ENCODE measurements at regions not wholly inside any gene's neighbourhood (a gene's known extent, or its start where the extent isn't known, plus 50 kb on each side); places are given as distances from the start of the nearest gene placed in this dataset.
"Not testable (repeated sequence)": the region's sequence is repeated elsewhere in the genome, so short reads cannot be mapped to it uniquely, and the experiment has no call there.

GRCh38 chr1:91207691-91208090, 185.9 kb upstream of the ZNF644 start:
- CTCF ChIA-PET, DNase-seq, H3K9me3 Mint-ChIP-seq, H3K36me3 Mint-ChIP-seq, H3K4me1 Mint-ChIP-seq, H3K27me3 Mint-ChIP-seq, H3K4me3 Mint-ChIP-seq, H3K27ac Mint-ChIP-seq: not testable (repeated sequence)

DNA sequence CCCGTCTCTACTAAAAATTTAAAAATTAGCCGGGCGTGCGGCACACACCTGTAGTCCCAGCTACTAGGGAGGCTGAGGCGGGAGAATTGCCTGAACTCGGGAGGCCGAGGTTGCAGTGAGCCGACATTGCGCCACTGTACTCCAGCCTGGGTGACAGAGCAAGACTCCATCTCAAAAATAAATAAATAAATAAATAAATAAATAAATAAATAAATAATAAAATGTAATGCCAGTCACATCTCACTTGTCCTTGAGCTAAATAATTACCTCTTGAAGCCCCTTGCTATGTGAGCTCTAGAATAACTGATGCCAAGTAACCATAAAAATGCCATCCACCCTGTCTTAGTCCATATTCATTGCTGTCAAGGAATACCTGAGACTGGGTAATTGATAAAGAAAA, 182.3 kb upstream of the ZNF644 start:
- H3K4me3 Mint-ChIP-seq, H3K4me1 Mint-ChIP-seq, CTCF ChIA-PET, H3K9me3 Mint-ChIP-seq, H3K27ac Mint-ChIP-seq, H3K36me3 Mint-ChIP-seq, DNase-seq: not testable (repeated sequence)
- H3K27me3 Mint-ChIP-seq: peaks cover 13% of the 10 kb centered on the region

DNA sequence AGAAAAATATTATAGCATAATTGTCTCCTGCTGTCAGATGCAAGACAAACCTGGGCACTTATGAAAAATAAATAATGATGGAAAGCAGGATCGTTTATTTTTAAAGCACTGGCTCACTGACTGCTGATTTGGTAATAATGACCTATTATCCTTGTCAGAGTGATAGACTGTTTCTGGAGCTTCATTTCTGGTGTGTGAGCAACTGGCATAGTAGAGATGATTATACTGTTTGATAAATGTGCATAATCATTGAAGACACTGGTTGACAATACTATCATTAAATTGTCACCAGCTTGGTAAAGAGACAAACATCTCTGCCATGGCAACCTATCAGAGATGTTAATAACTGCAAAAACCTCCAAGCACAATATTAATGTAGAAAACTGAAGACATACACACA, 179.9 kb upstream of the ZNF644 start:
- H3K4me3 Mint-ChIP-seq: no peak overlapping the region
- CTCF ChIA-PET: interaction anchor here (0.7 to 1.9 kb wide), 2 partner anchors 25 to 36 kb away, joined by 3 to 4 read pairs; no protein-coding TSS in a partner anchor
- peaks cover 18% of the 10 kb centered on the region for H3K27me3 Mint-ChIP-seq
- no peak for DNase-seq
- no peaks in the 10 kb centered on the region for H3K4me1 Mint-ChIP-seq
- no peaks in the 10 kb centered on the region for H3K9me3 Mint-ChIP-seq
- H3K36me3 Mint-ChIP-seq: no peaks in the 10 kb centered on the region
- H3K27ac Mint-ChIP-seq: no peak overlapping the region

- no peaks in the 10 kb centered on the region for H3K9me3 Mint-ChIP-seq
- CTCF ChIA-PET: interaction anchor here (0.7 to 1.9 kb wide), 2 partner anchors 25 to 35 kb away, joined by 3 to 4 read pairs; no protein-coding TSS in a partner anchor
These were observed 179.3 kb upstream of the ZNF644 start for GRCh38 chr1:91201176-91201575.

DNA sequence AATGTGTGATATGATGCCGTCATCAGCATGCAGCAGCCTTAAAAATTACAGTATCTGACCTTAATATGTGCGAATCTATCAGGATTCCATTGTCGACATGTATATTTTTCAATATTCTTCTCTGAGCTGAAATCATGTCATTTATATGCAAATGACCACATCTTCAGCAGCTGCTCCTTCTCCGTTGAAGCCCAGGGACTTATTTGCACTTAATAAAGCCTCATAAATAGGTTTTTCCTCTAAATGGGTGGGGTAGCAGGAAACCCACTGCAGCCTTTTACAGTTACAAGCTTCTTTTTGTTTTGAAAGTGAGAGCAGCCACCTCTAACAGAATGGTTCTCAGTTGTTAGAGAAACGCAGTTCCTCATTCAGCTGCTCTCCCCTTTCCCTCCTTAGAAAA, 178.8 kb upstream of the ZNF644 start:
- Mint-ChIP-seq H3K4me1 (no peaks in the 10 kb centered on the region), H3K9me3 (no peaks in the 10 kb centered on the region), H3K27me3 (peaks cover 18% of the 10 kb centered on the region), H3K27ac (no peak overlapping the region), H3K36me3 (no peaks in the 10 kb centered on the region), H3K4me3 (no peak overlapping the region)
- CTCF ChIA-PET: interaction anchor here (0.7 to 1.9 kb wide), 2 partner anchors 24 to 35 kb away, joined by 3 to 4 read pairs; no protein-coding TSS in a partner anchor
- no peak for DNase-seq

More at GRCh38 chr1:91201176-91201575, 179.3 kb upstream of the ZNF644 start:
- DNase-seq: no peak
- Mint-ChIP-seq H3K4me1 (no peaks in the 10 kb centered on the region), H3K27me3 (peaks cover 18% of the 10 kb centered on the region), H3K27ac (no peak overlapping the region), H3K4me3 (no peak overlapping the region), H3K36me3 (no peaks in the 10 kb centered on the region)

GRCh38 chr1:91199988-91200387, 178.2 kb upstream of the ZNF644 start:
- no peak overlapping the region for H3K27ac Mint-ChIP-seq
- H3K9me3 Mint-ChIP-seq: no peaks in the 10 kb centered on the region
- CTCF ChIA-PET: interaction anchor here (0.6 to 1.9 kb wide), 3 partner anchors 24 to 707 kb away, joined by 3 to 5 read pairs (median 4); no protein-coding TSS in a partner anchor
- H3K4me1 Mint-ChIP-seq: no peaks in the 10 kb centered on the region
- H3K36me3 Mint-ChIP-seq: no peaks in the 10 kb centered on the region
- DNase-seq: no peak
- no peak overlapping the region for H3K4me3 Mint-ChIP-seq
- peaks cover 18% of the 10 kb centered on the region for H3K27me3 Mint-ChIP-seq

GRCh38 chr1:91190996-91191395, 169.2 kb upstream of the ZNF644 start:
- no peak for DNase-seq
- peaks cover 5% of the 10 kb centered on the region for H3K27me3 Mint-ChIP-seq
- H3K4me3 Mint-ChIP-seq: no peak overlapping the region
- H3K9me3 Mint-ChIP-seq: no peaks in the 10 kb centered on the region
- H3K4me1 Mint-ChIP-seq: no peaks in the 10 kb centered on the region
- CTCF ChIA-PET: no interaction called here
- no peaks in the 10 kb centered on the region for H3K36me3 Mint-ChIP-seq
- no peak overlapping the region for H3K27ac Mint-ChIP-seq

DNA sequence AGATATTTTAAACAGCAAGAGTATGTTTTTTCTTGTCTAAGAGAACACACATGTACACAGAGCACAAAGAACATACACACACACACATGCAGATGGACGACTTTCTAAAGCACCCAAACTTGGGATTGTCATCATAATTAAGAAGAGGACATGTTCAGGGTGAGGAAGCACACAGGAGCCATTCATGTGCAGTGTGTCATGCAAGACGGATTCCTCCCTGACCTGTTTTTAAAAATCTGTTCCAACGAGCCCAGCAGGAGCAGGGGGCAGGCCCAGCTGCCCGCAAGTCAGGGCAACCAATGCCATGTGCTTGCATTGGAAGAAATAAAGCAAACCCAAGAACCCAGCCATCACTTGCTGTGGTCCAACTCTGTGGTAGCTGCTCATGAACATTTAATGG, 167.3 kb upstream of the ZNF644 start:
- Mint-ChIP-seq H3K36me3 (no peaks in the 10 kb centered on the region), H3K4me1 (no peaks in the 10 kb centered on the region), H3K27ac (no peak overlapping the region), H3K9me3 (no peaks in the 10 kb centered on the region), H3K27me3 (peaks cover 5% of the 10 kb centered on the region), H3K4me3 (no peak overlapping the region)
- CTCF ChIA-PET: interaction anchor here (0.6 kb wide), 1 partner anchor 449 kb away, joined by 3 read pairs; no protein-coding TSS in a partner anchor
- no peak for DNase-seq

- CTCF ChIA-PET, H3K4me3 Mint-ChIP-seq, H3K27ac Mint-ChIP-seq, H3K36me3 Mint-ChIP-seq, H3K9me3 Mint-ChIP-seq, H3K4me1 Mint-ChIP-seq, DNase-seq, H3K27me3 Mint-ChIP-seq: not testable (repeated sequence)
These were observed 161.0 kb upstream of the ZNF644 start for GRCh38 chr1:91182807-91183206.

DNA sequence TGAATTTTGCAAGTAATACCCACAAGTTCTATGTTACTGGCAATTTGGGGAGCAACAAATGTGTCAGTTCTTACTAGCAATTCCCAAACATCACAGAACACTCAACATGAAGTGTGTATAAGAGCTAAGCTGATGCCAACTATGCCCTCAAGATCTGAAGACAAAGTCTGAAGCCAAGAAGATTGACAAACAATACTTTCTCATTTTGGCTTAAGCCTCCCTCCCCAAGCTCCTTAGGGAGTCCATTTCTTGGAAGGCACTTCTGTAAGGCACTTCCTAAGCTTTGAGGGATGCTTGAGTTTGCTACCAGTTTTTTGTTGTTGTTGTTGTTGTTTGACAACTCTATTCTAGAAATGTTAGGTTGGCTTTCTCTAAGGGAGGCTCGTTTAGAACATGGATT, 154.4 kb upstream of the ZNF644 start:
- CTCF ChIA-PET: interaction anchor here (1.0 to 4.2 kb wide), 2 partner anchors 11 to 24 kb away, joined by 4 to 18 read pairs; no protein-coding TSS in a partner anchor
- Mint-ChIP-seq H3K27ac (no peak overlapping the region), H3K27me3 (peaks cover 20% of the 10 kb centered on the region)

GRCh38 chr1:91174734-91175133, 152.9 kb upstream of the ZNF644 start:
- Mint-ChIP-seq H3K27ac (no peak overlapping the region), H3K36me3 (no peaks in the 10 kb centered on the region), H3K27me3 (peaks cover 20% of the 10 kb centered on the region), H3K4me3 (no peak overlapping the region), H3K4me1 (no peaks in the 10 kb centered on the region), H3K9me3 (no peaks in the 10 kb centered on the region)
- CTCF ChIA-PET: interaction anchor here (4.2 kb wide), 1 partner anchor 9 kb away, joined by 18 read pairs; no protein-coding TSS in a partner anchor
- no peak for DNase-seq

More for the DNA sequence above, 154.4 kb upstream of the ZNF644 start:
- DNase-seq: no peak
- no peaks in the 10 kb centered on the region for H3K36me3 Mint-ChIP-seq
- no peaks in the 10 kb centered on the region for H3K9me3 Mint-ChIP-seq
- no peaks in the 10 kb centered on the region for H3K4me1 Mint-ChIP-seq
- no peak overlapping the region for H3K4me3 Mint-ChIP-seq

- H3K4me3 Mint-ChIP-seq: no peak overlapping the region
- H3K36me3 Mint-ChIP-seq: no peaks in the 10 kb centered on the region
- H3K27ac Mint-ChIP-seq: no peak overlapping the region
- no peak for DNase-seq
- CTCF ChIA-PET: interaction anchor here (4.2 kb wide), 1 partner anchor 8 kb away, joined by 18 read pairs; no protein-coding TSS in a partner anchor
- H3K27me3 Mint-ChIP-seq: peaks cover 20% of the 10 kb centered on the region
- H3K4me1 Mint-ChIP-seq: no peaks in the 10 kb centered on the region
- H3K9me3 Mint-ChIP-seq: no peaks in the 10 kb centered on the region
These were observed 151.6 kb upstream of the ZNF644 start for GRCh38 chr1:91173346-91173890.

GRCh38 chr1:91172541-91172940, 150.7 kb upstream of the ZNF644 start:
- Mint-ChIP-seq H3K9me3 (no peaks in the 10 kb centered on the region), H3K36me3 (no peaks in the 10 kb centered on the region), H3K4me3 (no peak overlapping the region), H3K27ac (no peak overlapping the region), H3K4me1 (no peaks in the 10 kb centered on the region), H3K27me3 (peaks cover 20% of the 10 kb centered on the region)
- DNase-seq: no peak
- CTCF ChIA-PET: no interaction called here

DNA sequence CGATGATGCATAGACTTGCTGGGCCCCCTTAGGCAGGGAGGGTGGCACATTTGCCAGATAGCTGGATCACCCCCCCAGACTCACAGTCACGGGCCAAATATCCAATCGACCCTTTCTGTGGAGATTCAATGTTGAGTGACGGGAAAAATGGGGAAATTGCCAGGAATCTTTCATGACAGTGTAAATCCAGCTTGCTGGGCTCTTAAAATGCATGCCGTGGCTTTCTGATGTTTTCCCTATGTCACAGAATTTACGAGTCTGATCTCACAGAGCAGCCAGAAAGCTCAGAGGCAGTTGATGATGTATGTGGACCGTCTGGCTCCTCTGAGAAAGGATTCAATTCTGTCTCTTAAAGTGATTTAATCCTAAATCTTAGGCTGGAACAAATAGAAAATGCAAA, 150.1 kb upstream of the ZNF644 start:
- DNase-seq: no peak
- Mint-ChIP-seq H3K4me1 (no peaks in the 10 kb centered on the region), H3K4me3 (no peak overlapping the region), H3K36me3 (no peaks in the 10 kb centered on the region), H3K9me3 (no peaks in the 10 kb centered on the region), H3K27me3 (peaks cover 20% of the 10 kb centered on the region), H3K27ac (no peak overlapping the region)
- CTCF ChIA-PET: no interaction called here

GRCh38 chr1:91170571-91170970, 148.7 kb upstream of the ZNF644 start:
- no peak overlapping the region for H3K27ac Mint-ChIP-seq
- CTCF ChIA-PET: interaction anchor here (1.0 kb wide), 1 partner anchor 449 kb away, joined by 3 read pairs; no protein-coding TSS in a partner anchor
- H3K4me1 Mint-ChIP-seq: no peaks in the 10 kb centered on the region
- no peaks in the 10 kb centered on the region for H3K36me3 Mint-ChIP-seq
- H3K4me3 Mint-ChIP-seq: no peak overlapping the region
- no peaks in the 10 kb centered on the region for H3K9me3 Mint-ChIP-seq
- no peak for DNase-seq
- H3K27me3 Mint-ChIP-seq: peaks cover 15% of the 10 kb centered on the region
